HG03520 (cell line): ENCODE measurements at regions not wholly inside any gene's neighbourhood (a gene's known extent, or its start where the extent isn't known, plus 50 kb on each side); places are given as distances from the start of the nearest gene placed in this dataset.

Experiments used
- ATAC-seq: cut with Tn5 transposase; IDR thresholded peaks from one replicate; pipeline ENCODE4 v1.9.1; 2021; ENCODE audit warnings: mild to moderate bottlenecking, moderate library complexity; ENCODE audit not compliant: unreplicated experiment

DNA sequence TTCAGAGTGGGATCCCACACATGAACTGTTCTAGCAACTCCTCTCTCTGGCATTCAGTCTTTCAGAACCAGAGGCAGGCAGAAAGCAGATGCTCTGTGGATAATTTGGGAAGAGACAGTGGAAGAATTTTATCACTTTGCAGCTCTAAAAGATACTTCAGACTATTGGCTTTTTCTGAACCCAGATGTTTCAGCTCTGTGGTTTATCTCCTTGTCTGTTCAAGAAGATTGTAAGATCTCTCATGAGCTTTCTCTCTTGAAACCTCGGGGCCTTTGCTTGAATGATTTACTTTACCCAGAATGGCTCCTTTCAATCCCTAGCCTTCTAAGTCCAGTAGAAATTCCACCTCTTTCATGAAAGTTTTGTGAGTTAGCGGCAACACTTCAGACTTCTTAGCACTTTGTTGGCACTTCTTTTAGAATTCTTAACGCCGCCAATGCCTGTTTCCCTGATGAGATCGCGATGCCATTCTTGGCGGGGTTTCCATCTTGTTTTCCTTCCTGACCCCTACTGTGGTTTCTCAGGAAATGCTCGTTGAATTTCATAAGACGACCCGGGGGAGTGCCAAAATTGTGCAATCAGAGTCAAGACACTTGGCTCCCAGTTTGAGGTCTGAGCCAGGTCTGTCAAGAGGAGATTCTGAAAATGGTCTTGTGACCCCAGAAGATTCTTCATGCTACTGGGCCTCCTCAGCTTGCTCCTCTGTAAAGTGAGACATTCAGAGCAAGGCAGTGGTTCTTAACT, 107.0 kb upstream of the PRICKLE1 start:
- ATAC-seq: no peak

- ATAC-seq: no peak
Observed at GRCh38 chr12:42695490-42695995, 106.0 kb upstream of the PRICKLE1 start.

DNA sequence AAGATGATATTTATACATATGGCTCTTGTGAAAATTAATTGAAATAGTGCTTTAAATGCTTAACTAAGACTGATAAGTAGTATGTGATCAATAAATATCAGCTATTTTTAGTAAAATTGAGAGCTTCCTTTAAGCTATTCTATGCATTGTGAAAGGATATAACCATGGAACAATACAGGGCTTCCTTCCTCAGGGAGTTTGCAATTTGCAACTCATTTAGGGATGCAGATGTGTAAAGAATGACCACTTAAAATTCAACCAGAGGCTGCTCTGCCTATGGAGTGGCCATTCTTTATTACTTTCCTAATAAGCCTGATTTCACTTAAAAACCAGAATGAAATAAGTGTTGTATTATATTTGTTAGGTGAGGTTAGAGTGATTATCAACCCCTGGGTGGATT, 103.2 kb upstream of the PRICKLE1 start:
- no peak for ATAC-seq

GRCh38 chr12:42691991-42692557, 102.5 kb upstream of the PRICKLE1 start:
- no peak for ATAC-seq

DNA sequence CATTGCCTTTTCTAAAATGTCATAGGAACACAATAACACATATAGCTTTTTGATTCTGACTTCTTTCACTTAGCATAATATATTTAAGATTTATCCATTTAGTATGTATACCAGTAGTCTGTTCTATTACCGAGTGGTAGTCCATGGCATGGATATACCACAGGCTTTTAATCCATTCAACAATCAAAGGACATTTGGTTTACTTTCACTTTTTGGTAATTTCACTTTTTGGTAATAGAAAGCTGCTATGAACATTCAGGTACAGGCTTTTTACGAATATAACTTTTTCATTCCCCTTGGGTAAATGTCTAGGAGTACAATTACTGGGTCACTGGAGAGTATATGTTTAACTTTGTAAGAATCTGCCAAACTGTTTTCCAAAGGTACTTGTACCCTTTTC, 100.7 kb upstream of the PRICKLE1 start:
- ATAC-seq: no peak

- no peak for ATAC-seq
Observed at GRCh38 chr12:42689699-42690098, 100.2 kb upstream of the PRICKLE1 start.

DNA sequence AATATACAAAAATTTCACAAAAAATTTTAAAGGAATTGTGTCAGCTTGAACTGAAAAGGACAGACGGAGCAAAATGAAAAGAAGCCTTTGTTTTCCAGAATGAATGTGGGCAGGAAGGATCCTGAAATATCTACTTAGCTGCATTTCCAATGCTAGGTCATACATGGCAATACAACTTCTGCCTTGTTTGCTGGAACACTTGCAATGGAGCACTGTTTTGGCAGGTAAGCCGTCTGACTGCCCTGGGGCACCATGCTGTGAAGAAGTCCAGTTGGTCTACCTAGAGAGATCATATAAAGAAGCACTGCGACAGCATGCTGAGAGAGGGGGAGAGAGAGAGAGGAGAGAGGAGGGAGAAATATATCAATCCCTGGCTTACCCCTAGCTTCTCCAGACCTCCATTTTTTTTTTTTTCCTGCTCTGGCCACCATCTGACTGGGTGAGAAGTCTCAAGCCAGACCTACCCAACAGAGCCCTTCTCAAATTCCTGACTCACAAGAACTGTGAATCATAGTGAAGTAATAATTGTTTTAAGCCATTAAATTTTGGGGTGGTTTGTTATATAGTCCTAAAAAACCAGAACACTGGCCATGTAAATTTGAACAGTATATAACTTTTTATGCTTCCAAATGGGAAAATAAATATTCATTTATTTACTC, 97.1 kb upstream of the PRICKLE1 start:
- no peak for ATAC-seq

- ATAC-seq: no peak
Observed at GRCh38 chr12:42684802-42685071, 95.2 kb upstream of the PRICKLE1 start.

- ATAC-seq: no peak
Observed at GRCh38 chr12:42683933-42684801, 94.6 kb upstream of the PRICKLE1 start.

- ATAC-seq: no peak
Observed at GRCh38 chr12:42683266-42683665, 93.7 kb upstream of the PRICKLE1 start.

DNA sequence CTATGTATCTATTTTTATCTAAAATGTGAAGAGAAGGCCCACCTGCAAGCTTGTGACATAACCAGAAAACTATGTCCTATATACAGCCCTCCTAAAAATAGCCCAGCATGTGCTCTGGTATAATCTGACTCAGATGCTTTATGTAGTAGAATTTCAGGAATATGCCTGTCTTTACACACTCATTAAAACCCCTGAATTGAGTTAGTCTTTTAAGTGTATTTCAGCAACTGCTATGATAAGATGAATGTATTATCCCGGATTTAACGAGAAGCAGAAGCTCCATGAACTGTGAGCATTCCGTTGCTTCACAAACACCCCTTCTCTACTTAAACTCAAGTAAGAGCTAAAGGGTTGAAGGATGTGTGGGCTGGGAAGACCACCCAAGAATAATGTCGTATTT, 89.9 kb upstream of the PRICKLE1 start:
- no peak for ATAC-seq

DNA sequence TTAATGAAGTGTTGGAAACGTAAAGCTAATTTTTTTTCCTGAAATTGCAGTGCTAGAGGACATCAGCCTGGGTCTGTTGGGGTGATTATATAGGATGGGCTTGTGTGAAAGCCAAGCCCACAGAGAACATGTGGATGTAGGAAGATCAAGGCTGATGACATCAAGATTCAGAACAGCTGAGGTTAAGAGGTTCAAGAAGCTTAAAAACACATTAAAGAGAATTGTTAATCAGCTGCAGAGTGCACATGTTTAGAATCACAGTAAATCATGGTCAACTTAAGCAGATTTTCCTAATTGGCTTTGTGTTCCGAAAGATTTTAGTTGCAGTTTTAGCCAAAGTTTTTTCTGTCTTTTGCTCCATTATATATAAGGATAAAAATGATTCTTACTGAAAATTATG, 87.9 kb upstream of the PRICKLE1 start:
- ATAC-seq: no peak

DNA sequence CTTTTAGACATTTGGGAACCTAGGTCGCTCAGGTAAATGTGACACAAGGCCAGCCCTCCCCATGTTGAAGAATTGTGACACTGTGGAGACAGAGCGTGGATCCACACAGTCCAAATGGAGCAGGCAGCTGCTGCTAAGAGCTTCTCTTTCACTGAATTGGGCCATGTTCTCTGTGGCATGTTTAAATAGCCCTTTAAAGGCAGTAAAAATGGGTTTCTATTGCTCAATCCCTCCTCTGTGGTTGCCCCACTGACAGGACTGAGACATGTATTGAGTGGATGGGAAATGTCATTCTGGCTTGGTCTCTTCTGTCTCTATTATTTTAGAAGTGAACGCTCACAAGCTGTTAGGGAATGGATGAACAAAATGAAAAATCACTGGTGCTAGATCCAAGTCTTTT, 84.0 kb upstream of the PRICKLE1 start:
- no peak for ATAC-seq

DNA sequence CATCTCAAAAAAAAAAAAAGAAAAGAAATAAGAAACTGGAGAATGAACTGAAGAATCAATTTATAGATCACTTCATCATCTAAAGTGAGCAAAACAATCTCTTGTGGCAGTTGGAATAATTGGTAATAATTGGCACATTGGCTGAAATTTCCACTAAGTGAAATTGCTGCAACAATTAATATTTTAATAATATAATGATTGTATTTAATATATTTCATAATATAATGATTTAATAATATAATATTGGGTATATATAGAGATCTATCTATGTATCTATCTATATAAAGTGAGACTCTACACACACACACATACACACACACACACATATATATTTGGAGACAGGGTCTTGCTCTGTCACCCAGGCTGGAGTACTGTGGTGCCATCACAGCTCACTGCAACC, 81.2 kb upstream of the PRICKLE1 start:
- no peak for ATAC-seq

GRCh38 chr12:42669553-42669952, 80.0 kb upstream of the PRICKLE1 start:
- ATAC-seq: no peak

- no peak for ATAC-seq
Observed at GRCh38 chr12:42666671-42667243, 77.2 kb upstream of the PRICKLE1 start.

GRCh38 chr12:42663621-42664020, 74.1 kb upstream of the PRICKLE1 start:
- ATAC-seq: no peak

GRCh38 chr12:42660968-42661937, 71.7 kb upstream of the PRICKLE1 start:
- ATAC-seq: no peak

DNA sequence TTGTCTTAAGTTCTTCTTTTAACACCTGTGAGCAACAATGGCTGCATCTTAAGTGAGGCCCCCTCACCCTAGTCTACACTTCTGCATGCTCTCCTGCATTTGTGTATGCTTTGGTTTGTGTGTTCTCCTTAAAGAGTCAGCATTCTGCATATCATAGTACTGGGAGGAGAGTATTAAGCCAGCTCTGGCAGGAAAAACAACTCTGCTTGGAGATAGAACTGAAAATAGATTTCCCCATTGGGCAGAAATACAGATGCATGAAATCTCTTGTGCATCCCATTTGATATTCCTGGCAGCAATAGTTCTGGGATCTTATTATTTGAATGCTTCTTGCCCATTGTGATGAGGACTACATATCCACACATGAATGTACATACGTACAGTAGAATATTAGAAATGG, 70.6 kb upstream of the PRICKLE1 start:
- ATAC-seq: no peak

DNA sequence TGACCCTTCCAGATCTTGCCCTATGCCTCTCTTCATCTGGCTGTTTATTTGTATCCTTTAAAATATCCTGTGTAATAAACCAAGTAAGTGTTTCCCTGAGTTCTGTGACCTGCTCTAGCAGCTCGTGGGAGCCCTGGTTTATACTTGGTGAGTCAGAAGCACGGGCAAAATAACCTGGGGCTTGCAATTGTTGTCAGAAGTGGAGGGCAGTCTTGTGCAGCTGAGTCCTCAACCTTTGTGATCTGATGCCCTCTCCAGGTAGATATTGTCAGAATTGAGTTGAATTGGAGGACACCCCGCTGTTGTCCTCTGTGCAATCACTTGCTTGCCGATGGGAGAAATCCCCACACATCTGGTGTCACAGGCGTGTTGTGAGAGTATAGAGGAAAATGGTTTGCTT, 62.5 kb upstream of the PRICKLE1 start:
- ATAC-seq: no peak
